ENCODE measurements at regions not wholly inside any gene's neighbourhood (a gene's known extent, or its start where the extent isn't known, plus 50 kb on each side); places are given as distances from the start of the nearest gene placed in this dataset.
"Not testable (repeated sequence)": the region's sequence is repeated elsewhere in the genome, so short reads cannot be mapped to it uniquely, and the experiment has no call there.

DNA sequence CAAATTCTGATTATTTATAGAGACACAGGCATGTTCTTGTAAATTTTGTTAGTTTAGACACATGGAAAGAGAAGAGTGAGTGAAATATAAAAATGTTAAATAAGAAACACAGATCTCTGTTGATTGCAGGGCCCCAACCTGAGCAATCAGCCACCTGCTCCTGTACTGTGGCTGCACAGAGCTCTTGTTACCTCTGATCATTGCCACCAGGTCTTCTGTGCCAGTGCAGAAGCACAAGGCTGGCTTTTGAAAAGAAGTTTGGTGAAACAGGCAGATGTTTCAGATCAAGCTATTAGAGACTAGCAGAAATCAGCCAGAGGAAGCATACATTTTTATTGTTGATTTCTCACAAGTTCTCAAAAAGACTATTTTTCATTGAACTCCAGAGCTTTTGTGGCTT, 434.1 kb upstream of the OR4E1 start:
- Histone ChIP-seq H3K27ac (ENCODE audit: insufficient read depth, low read length, poor library complexity, severe bottlenecking) (no peak overlapping the region), H3K4me3 (ENCODE audit: insufficient read depth, low read depth, low read length, poor library complexity, severe bottlenecking) (no peak overlapping the region), H3K27me3 (replicated peaks; ENCODE audit: control insufficient read depth, insufficient read depth, low read length, poor library complexity, severe bottlenecking) (no peaks in the 10 kb centered on the region), H3K4me1 (ENCODE audit: control insufficient read depth, insufficient read depth, low read length, poor library complexity, severe bottlenecking) (no peaks in the 10 kb centered on the region), H3K36me3 (ENCODE audit: control insufficient read depth, insufficient read depth, low read length) (no peaks in the 10 kb centered on the region), H3K9me3 (ENCODE audit: control insufficient read depth, low read length) (no peaks in the 10 kb centered on the region)
- no peak for DNase-seq

DNA sequence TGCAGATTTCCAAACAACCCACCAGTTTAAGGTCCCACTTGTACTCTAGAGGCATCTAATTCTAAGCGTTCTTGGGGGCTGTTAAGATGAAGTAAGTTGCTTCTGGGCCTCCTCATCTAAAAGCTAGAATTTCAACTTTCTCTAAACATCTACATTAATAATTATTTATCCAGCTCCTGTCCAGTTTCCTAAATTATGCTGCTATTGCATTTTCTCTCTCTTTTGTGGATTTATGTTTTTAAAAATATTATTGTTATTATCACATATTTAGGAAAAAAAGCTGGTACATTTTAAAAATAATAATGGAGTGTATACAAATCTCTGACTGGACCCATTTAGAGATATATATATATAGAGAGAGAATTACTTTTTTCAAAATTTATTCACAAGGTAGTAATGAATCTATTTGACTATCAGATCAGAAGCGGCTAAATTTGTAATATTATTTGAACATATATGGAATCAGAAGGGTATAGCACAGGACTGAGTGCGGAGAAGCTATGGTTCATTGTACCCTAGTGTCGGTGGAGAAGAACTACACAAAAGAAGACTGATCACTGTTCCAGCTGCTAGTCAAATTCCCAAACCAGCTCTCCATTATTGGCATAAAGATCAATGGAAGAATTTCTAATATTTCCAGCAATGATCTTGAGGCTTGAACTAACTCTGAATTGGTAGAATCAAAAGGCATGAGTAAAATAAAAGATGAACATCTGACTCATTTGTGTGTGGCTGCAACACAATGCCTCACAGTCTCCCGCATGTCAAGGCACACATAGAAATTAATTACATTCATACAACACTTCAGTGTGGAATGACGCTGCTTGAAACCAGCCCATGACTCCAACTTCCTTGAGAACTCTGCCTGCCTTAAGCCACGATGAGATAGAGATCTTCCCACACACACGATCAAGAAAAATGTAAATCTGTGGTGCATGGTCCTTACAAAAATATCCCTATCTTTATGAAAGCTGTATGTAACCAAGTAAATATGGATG, 433.4 kb upstream of the OR4E1 start:
- no peak overlapping the region for H3K27ac ChIP-seq (ENCODE audit: insufficient read depth, low read length, poor library complexity, severe bottlenecking)
- no peak for DNase-seq

DNA sequence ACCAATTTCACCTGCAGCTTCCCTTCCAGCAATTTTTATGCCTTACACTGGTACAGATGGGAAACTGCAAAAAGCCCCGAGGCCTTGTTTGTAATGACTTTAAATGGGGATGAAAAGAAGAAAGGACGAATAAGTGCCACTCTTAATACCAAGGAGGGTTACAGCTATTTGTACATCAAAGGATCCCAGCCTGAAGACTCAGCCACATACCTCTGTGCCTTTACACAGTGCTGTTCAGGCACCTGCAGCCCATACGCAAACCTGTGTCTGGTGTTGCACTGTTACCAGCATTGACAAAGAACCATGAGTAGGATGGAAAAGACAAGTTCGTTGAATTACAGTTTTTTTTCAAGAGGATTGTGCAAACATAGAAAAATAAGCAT, 432.0 kb upstream of the OR4E1 start:
- Histone ChIP-seq H3K27ac (ENCODE audit: insufficient read depth, low read length, poor library complexity, severe bottlenecking) (no peak overlapping the region), H3K36me3 (ENCODE audit: control insufficient read depth, insufficient read depth, low read length) (no peaks in the 10 kb centered on the region), H3K4me3 (ENCODE audit: insufficient read depth, low read depth, low read length, poor library complexity, severe bottlenecking) (no peak overlapping the region), H3K27me3 (replicated peaks; ENCODE audit: control insufficient read depth, insufficient read depth, low read length, poor library complexity, severe bottlenecking) (no peaks in the 10 kb centered on the region), H3K9me3 (ENCODE audit: control insufficient read depth, low read length) (no peaks in the 10 kb centered on the region), H3K4me1 (ENCODE audit: control insufficient read depth, insufficient read depth, low read length, poor library complexity, severe bottlenecking) (no peaks in the 10 kb centered on the region)
- no peak for DNase-seq

More for the DNA sequence above, 433.4 kb upstream of the OR4E1 start:
- no peaks in the 10 kb centered on the region for H3K36me3 ChIP-seq (ENCODE audit: control insufficient read depth, insufficient read depth, low read length)
- H3K4me3 ChIP-seq (ENCODE audit: insufficient read depth, low read depth, low read length, poor library complexity, severe bottlenecking), result no peak overlapping the region
- no peaks in the 10 kb centered on the region for H3K4me1 ChIP-seq (ENCODE audit: control insufficient read depth, insufficient read depth, low read length, poor library complexity, severe bottlenecking)
- H3K27me3 ChIP-seq (replicated peaks; ENCODE audit: control insufficient read depth, insufficient read depth, low read length, poor library complexity, severe bottlenecking), result no peaks in the 10 kb centered on the region
- no peaks in the 10 kb centered on the region for H3K9me3 ChIP-seq (ENCODE audit: control insufficient read depth, low read length)

DNA sequence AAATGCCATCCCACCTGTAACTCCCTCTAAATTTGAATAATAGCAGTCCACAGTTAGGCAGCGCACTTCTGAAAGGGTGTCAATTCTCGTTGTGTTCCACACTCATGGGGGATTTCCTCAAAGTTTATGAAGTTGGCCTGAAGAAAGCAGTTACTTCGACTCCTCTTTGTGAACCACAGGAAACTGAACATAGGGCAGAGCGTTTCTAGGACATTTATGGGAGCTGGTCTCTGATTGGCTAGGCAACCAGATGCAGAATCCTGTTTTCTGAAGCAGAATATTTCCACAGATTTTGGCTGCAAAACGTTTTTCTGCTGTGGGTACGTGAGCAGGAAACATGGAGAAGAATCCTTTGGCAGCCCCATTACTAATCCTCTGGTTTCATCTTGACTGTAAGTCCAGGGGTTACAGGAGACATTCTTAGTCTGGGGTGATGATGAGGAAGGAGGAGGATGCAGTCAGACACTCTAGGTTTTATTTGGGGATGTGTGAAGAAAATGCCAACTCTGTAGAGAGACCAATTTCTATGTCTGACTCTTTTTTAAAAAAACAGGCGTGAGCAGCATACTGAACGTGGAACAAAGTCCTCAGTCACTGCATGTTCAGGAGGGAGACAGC, 431.5 kb upstream of the OR4E1 start:
- no peaks in the 10 kb centered on the region for H3K9me3 ChIP-seq (ENCODE audit: control insufficient read depth, low read length)
- H3K27ac ChIP-seq (ENCODE audit: insufficient read depth, low read length, poor library complexity, severe bottlenecking), result no peak overlapping the region
- no peak for DNase-seq
- no peaks in the 10 kb centered on the region for H3K27me3 ChIP-seq (replicated peaks; ENCODE audit: control insufficient read depth, insufficient read depth, low read length, poor library complexity, severe bottlenecking)
- no peaks in the 10 kb centered on the region for H3K36me3 ChIP-seq (ENCODE audit: control insufficient read depth, insufficient read depth, low read length)
- no peaks in the 10 kb centered on the region for H3K4me1 ChIP-seq (ENCODE audit: control insufficient read depth, insufficient read depth, low read length, poor library complexity, severe bottlenecking)
- H3K4me3 ChIP-seq (ENCODE audit: insufficient read depth, low read depth, low read length, poor library complexity, severe bottlenecking), result no peak overlapping the region

DNA sequence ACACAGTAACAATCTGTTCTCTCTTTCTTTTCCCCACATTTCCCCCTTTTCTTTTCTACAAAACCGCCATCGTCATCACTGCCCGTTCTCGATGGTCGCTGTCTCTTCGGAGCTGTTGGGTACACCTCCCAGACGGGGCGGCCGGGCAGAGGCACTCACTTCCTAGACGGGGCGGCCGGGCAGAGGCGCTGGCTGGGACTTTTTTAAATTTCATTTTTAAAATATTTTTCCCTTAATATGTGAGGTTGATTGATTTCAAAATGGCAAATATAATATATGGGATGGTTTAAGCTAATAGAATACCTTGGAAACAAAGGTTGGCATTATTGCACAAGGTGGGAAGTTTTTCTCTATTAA, 427.1 kb upstream of the OR4E1 start:
- H3K9me3 ChIP-seq (ENCODE audit: control insufficient read depth, low read length); DNase-seq; H3K27me3 ChIP-seq (replicated peaks; ENCODE audit: control insufficient read depth, insufficient read depth, low read length, poor library complexity, severe bottlenecking); H3K36me3 ChIP-seq (ENCODE audit: control insufficient read depth, insufficient read depth, low read length); H3K4me3 ChIP-seq (ENCODE audit: insufficient read depth, low read depth, low read length, poor library complexity, severe bottlenecking); H3K27ac ChIP-seq (ENCODE audit: insufficient read depth, low read length, poor library complexity, severe bottlenecking): not testable (repeated sequence)
- H3K4me1 ChIP-seq (ENCODE audit: control insufficient read depth, insufficient read depth, low read length, poor library complexity, severe bottlenecking), result peaks cover 12% of the 10 kb centered on the region

DNA sequence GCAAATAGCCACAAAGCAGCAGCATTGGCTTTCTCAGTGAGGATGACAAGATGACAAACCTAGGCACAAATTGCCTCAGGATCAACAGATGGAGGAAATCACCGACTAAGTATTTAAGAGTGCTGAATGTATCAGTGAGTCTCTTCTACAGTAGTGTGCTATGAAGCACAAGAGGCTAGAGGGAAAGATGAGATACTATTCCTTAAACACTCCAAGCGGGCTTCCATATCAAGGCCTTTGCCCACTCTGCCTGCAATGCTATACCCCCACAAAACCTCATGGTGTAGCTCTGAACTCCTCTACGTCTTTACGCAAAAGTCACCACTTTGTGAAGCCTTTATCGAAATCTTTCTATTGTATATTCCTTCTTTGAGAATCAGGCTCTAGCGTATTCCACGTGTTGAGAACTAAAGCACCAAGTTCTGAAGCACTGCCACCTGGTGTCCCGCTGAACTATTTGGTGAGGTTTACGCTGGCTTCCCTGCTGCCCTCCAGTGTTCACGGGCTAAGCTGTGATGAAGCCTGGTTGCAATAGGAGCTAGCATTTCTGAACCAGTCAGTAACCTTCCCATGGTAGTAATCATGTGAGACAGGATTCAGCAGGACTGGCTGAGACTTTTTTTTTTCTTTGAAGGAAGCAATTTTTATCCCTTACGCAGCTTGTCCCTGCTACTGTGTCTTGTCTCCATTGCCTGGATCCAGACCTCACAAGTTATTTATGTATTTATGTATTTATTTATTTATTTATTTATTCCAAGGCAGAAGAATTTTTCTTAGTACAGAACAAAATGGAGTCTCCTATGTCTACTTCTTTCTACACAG, 426.5 kb upstream of the OR4E1 start:
- DNase-seq, result peak; percentile 9 to 38 (median 36)
- no peak overlapping the region for H3K27ac ChIP-seq (ENCODE audit: insufficient read depth, low read length, poor library complexity, severe bottlenecking)
- no peaks in the 10 kb centered on the region for H3K36me3 ChIP-seq (ENCODE audit: control insufficient read depth, insufficient read depth, low read length)

DNA sequence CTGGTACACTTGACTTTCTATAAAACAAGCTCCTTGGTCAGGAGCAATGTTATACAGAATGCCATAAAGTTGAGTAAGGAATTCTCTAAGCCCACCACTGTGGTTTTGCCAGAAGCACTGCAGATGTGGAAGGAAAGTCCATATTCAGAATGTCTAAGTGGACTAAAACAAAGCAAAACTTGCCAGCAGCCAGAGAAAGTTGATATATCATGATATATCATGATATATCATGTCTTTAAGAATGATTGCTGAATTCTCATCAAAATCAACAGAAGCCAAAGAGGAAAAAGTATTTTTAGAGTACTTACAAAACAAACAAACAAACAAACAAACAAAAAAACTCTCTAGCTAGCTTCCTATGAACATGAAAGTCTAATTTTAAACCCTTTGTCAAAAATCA, 424.8 kb upstream of the OR4E1 start:
- H3K27ac ChIP-seq (ENCODE audit: insufficient read depth, low read length, poor library complexity, severe bottlenecking), result no peak overlapping the region
- no peak overlapping the region for H3K4me3 ChIP-seq (ENCODE audit: insufficient read depth, low read depth, low read length, poor library complexity, severe bottlenecking)
- no peak for DNase-seq
- H3K36me3 ChIP-seq (ENCODE audit: control insufficient read depth, insufficient read depth, low read length), result no peaks in the 10 kb centered on the region
- peaks cover 14% of the 10 kb centered on the region for H3K4me1 ChIP-seq (ENCODE audit: control insufficient read depth, insufficient read depth, low read length, poor library complexity, severe bottlenecking)
- no peaks in the 10 kb centered on the region for H3K27me3 ChIP-seq (replicated peaks; ENCODE audit: control insufficient read depth, insufficient read depth, low read length, poor library complexity, severe bottlenecking)
- no peaks in the 10 kb centered on the region for H3K9me3 ChIP-seq (ENCODE audit: control insufficient read depth, low read length)

More for the DNA sequence above, 426.5 kb upstream of the OR4E1 start:
- H3K9me3 ChIP-seq (ENCODE audit: control insufficient read depth, low read length), result no peaks in the 10 kb centered on the region
- no peaks in the 10 kb centered on the region for H3K27me3 ChIP-seq (replicated peaks; ENCODE audit: control insufficient read depth, insufficient read depth, low read length, poor library complexity, severe bottlenecking)
- H3K4me1 ChIP-seq (ENCODE audit: control insufficient read depth, insufficient read depth, low read length, poor library complexity, severe bottlenecking), result peaks cover 14% of the 10 kb centered on the region
- no peak overlapping the region for H3K4me3 ChIP-seq (ENCODE audit: insufficient read depth, low read depth, low read length, poor library complexity, severe bottlenecking)

DNA sequence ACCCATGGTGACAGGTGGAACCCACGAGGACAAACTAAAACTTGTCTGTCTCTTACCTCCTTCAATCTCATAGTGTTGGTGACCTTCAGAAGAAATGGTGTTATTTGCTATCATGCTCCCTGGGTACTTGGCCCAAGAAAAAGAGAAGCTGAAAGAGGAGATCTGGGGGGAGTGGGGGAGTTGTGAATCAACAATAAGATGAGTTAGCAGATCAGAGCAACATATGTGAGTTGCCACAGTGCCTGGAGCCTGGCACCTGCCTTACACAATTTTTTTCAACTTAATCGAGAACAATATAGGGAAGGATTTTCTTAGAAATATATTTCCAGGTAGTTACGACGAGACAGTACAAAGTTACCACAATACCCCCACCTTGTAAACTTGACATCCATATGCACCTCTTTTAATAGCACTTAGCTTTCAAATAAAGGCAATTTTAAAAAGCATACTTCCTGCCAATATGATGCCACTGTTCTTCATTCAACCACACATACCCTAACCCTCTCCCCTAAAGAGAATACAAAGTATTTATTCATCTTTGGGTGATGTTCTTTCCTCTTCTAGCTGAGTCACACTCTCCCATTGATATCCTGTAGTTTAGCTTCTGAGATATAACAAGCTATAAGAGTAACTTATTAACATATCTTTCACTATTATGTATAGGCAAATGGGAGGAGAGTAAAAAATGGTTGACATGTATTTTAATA, 424.1 kb upstream of the OR4E1 start:
- no peak for DNase-seq
- Histone ChIP-seq H3K27ac (ENCODE audit: insufficient read depth, low read length, poor library complexity, severe bottlenecking) (no peak overlapping the region), H3K36me3 (ENCODE audit: control insufficient read depth, insufficient read depth, low read length) (no peaks in the 10 kb centered on the region), H3K4me1 (ENCODE audit: control insufficient read depth, insufficient read depth, low read length, poor library complexity, severe bottlenecking) (peaks cover 14% of the 10 kb centered on the region), H3K4me3 (ENCODE audit: insufficient read depth, low read depth, low read length, poor library complexity, severe bottlenecking) (no peak overlapping the region), H3K27me3 (replicated peaks; ENCODE audit: control insufficient read depth, insufficient read depth, low read length, poor library complexity, severe bottlenecking) (no peaks in the 10 kb centered on the region), H3K9me3 (ENCODE audit: control insufficient read depth, low read length) (no peaks in the 10 kb centered on the region)

DNA sequence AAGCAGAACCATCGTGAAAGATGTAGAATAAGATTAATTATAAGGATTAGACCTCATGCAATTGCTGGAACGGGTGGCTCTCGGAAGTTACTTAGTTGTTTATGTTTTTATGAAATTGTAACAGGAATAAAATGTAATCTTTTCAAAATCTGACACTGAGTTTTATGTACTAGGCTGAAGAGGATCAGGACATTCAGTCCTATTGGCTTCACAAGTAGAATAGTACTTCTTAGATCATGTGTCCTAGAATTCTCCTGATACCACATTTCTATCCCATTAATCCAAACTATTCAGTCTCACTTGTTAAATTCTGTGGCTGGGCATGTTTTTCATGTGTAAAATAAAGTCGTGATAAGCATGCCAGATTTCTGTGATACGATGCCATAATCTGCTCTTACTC, 423.5 kb upstream of the OR4E1 start:
- DNase-seq, result no peak

More for the DNA sequence above, 423.5 kb upstream of the OR4E1 start:
- no peaks in the 10 kb centered on the region for H3K9me3 ChIP-seq (ENCODE audit: control insufficient read depth, low read length)
- H3K27me3 ChIP-seq (replicated peaks; ENCODE audit: control insufficient read depth, insufficient read depth, low read length, poor library complexity, severe bottlenecking), result no peaks in the 10 kb centered on the region
- no peak overlapping the region for H3K27ac ChIP-seq (ENCODE audit: insufficient read depth, low read length, poor library complexity, severe bottlenecking)
- H3K4me1 ChIP-seq (ENCODE audit: control insufficient read depth, insufficient read depth, low read length, poor library complexity, severe bottlenecking), result peaks cover 14% of the 10 kb centered on the region
- H3K36me3 ChIP-seq (ENCODE audit: control insufficient read depth, insufficient read depth, low read length), result no peaks in the 10 kb centered on the region
- H3K4me3 ChIP-seq (ENCODE audit: insufficient read depth, low read depth, low read length, poor library complexity, severe bottlenecking), result no peak overlapping the region

Measured in effector memory CD4-positive, alpha-beta T cell (primary cell).